ENCODE measurements at regions not wholly inside any gene's neighbourhood (a gene's known extent, or its start where the extent isn't known, plus 50 kb on each side); places are given as distances from the start of the nearest gene placed in this dataset.

DNA sequence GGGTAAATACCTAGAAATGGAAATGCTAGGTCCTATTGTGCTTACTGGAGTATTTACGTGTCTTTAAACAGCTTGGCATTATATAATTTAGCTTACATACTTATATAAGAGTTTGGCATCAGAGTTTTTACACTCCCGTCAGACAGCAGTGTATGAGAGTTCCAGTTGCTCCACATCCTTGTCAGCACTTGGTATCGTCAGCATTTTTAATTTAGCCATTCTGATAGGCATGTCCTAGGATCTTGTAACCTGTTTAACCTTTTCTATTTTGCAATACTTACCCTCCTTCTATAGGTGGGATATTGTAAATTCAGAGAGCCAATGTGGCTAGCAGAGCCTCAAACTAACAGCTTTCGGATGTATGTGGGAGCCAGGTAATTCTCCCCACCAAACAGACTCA is 228.3 kb upstream of the EEF2KMT start:
- Histone ChIP-seq H3K27me3 (no peaks in the 10 kb centered on the region), H3K4me3 (no peak overlapping the region), H3K4me1 (no peaks in the 10 kb centered on the region), H3K27ac (no peak overlapping the region), H3K9me3 (no peaks in the 10 kb centered on the region), H3K36me3 (no peaks in the 10 kb centered on the region)
- ATAC-seq (ENCODE audit: low FRiP score in 2 of 2) (no peak), DNase-seq (no peak)
- TF ChIP-seq POLR2A (IDR thresholded peaks at IDR 0.05) (no peak), POLR2AphosphoS5 (IDR thresholded peaks at IDR 0.05) (no peak), EP300 (IDR thresholded peaks at IDR 0.05) (no peak)
- TF ChIP-seq, protein P1, sequence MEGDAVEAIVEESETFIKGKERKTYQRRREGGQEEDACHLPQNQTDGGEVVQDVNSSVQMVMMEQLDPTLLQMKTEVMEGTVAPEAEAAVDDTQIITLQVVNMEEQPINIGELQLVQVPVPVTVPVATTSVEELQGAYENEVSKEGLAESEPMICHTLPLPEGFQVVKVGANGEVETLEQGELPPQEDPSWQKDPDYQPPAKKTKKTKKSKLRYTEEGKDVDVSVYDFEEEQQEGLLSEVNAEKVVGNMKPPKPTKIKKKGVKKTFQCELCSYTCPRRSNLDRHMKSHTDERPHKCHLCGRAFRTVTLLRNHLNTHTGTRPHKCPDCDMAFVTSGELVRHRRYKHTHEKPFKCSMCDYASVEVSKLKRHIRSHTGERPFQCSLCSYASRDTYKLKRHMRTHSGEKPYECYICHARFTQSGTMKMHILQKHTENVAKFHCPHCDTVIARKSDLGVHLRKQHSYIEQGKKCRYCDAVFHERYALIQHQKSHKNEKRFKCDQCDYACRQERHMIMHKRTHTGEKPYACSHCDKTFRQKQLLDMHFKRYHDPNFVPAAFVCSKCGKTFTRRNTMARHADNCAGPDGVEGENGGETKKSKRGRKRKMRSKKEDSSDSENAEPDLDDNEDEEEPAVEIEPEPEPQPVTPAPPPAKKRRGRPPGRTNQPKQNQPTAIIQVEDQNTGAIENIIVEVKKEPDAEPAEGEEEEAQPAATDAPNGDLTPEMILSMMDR (IDR thresholded peaks at IDR 0.05) = no peak
- 69 to 74% methylated on average over 4 of the region's 4 CpGs for WGBS, 2 donors

DNA sequence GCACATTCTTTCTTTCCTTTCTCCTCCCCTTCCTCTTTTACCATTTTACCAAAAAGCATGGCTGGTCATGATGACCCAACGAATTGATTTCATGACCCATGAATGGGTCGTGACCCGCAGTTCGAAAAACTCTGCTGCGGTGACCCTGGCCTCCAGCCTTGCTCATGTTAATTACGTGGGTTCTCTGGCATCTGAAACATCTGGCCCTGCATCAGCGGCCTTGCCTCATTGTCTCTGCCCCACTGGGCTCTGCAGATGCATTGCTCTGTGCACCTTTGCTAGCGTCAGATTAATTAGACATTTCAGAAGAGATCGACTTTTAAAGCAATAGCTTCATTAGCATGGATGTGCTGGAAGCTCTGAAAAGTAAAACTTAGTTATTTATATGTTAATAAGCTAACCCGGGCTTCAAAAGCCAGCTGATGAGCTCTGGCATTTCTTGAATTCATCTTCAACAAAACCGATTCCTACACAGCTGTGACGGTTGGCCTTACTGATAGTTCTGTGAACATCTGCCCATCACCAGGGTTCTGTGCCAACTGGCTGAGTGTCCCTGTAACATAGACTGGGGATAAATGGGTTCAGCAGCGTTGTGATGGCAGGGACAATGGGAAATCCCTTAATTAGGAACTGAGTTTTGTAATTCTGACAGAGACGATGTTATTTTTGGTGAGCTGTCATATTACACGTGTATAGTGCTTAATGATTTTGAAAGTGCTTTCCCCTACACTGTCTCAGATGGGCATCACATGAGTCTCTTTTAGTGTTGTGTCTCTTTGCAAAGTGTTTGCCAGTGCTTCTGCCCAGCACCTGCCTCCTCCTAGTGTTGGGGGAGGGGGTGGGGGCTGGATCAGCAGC is 225.9 kb upstream of the EEF2KMT start:
- Histone ChIP-seq H3K27ac (no peak overlapping the region), H3K4me1 (no peaks in the 10 kb centered on the region), H3K4me3 (no peak overlapping the region), H3K27me3 (no peaks in the 10 kb centered on the region), H3K36me3 (no peaks in the 10 kb centered on the region), H3K9me3 (peaks cover 0 to 7% (median 0%) of the 10 kb centered on the region in 4 donors)
- DNase-seq (no peak), ATAC-seq (ENCODE audit: low FRiP score in 2 of 2) (no peak)
- TF ChIP-seq EP300 (IDR thresholded peaks at IDR 0.05) (no peak), POLR2A (IDR thresholded peaks at IDR 0.05) (no peak), POLR2AphosphoS5 (IDR thresholded peaks at IDR 0.05) (no peak)
- TF ChIP-seq, protein P1 (IDR thresholded peaks at IDR 0.05) = no peak
- WGBS, 2 donors = 57 to 61% methylated on average over 15 of the region's 15 CpGs

DNA sequence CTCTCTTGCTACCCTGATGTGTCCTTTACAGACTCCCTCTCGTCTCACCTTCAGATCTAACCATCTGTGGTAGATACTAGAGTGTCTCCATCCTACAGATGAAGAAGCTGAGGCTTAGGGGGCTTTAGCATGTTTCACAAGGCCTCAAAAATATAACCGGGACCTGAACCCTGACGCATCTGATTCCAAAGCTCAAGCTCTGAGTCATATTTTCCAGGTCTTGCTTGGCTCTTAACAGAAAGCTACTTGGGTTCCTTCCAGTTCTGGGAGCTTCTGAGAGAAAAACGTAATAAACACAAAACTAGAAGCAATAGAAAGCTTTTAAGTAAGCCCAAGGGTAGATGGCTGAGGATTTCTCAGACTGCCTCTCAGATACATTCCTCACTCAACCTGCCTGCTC is 224.3 kb upstream of the EEF2KMT start:
- ATAC-seq (ENCODE audit: low FRiP score in 2 of 2) (no peak), DNase-seq (no peak)
- no peaks in the 10 kb centered on the region for H3K36me3 ChIP-seq
- TF ChIP-seq POLR2A (IDR thresholded peaks at IDR 0.05) (no peak), POLR2AphosphoS5 (IDR thresholded peaks at IDR 0.05) (no peak), EP300 (IDR thresholded peaks at IDR 0.05) (no peak)
- TF ChIP-seq, protein P1 (IDR thresholded peaks at IDR 0.05) = no peak
- 76 to 80% methylated on average over 4 of the region's 4 CpGs for WGBS, 2 donors
- H3K27me3 ChIP-seq = no peaks in the 10 kb centered on the region
- peaks cover 0 to 7% (median 0%) of the 10 kb centered on the region in 4 donors for H3K9me3 ChIP-seq
- no peaks in the 10 kb centered on the region for H3K4me1 ChIP-seq
- H3K27ac ChIP-seq = no peak overlapping the region
- H3K4me3 ChIP-seq = no peak overlapping the region

DNA sequence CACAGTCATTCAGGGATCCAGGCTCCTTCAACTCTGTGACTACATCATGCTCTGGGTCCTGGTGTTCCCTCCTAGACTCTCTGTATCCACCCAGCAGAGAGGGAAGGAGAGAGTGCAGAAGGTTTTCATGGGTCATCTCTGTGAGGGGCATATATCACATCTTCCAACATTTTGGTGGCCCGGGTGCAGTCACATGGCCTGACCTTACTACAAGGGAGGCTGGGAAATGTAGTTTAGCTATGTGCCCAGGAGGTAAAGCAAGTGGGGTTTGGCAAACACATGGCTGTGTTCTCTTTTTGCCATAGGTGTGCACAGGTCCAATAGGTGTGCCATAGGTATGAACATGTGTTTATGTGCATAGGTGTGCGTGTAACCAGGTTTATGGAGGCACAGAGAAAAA is 222.2 kb upstream of the EEF2KMT start:
- Histone ChIP-seq H3K36me3 (no peaks in the 10 kb centered on the region), H3K4me3 (no peak overlapping the region), H3K9me3 (peaks cover 0 to 7% (median 0%) of the 10 kb centered on the region in 4 donors), H3K27me3 (no peaks in the 10 kb centered on the region), H3K4me1 (no peaks in the 10 kb centered on the region), H3K27ac (no peak overlapping the region)
- TF ChIP-seq POLR2A (IDR thresholded peaks at IDR 0.05) = no peak
- TF ChIP-seq, protein P1 (IDR thresholded peaks at IDR 0.05) = no peak
- no peak for TF ChIP-seq POLR2AphosphoS5 (IDR thresholded peaks at IDR 0.05)
- TF ChIP-seq EP300 (IDR thresholded peaks at IDR 0.05) = no peak
- DNase-seq (no peak), ATAC-seq (ENCODE audit: low FRiP score in 2 of 2) (no peak)
- 91 to 96% methylated on average over 2 of the region's 2 CpGs for WGBS, 2 donors

DNA sequence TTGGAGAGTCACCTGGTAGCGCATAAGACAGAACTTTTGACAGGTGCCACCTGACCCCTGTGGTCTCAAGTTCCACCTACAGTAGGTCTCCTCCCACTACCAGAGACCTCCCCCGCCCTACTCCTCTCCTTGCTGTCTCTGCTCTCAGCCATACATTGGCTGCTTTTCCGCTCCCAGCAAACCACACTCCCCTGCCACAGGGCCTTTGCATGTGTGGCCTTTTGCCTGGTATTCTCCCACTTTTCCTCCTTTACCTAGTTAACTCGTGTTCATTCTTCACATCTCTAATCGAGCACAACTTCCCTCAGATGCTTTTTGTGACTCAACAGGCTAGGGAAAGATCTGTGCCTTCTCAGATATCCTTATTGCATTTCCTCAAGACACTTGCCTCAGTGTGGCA is 218.3 kb upstream of the EEF2KMT start:
- H3K36me3 ChIP-seq = no peaks in the 10 kb centered on the region
- DNase-seq (no peak), ATAC-seq (ENCODE audit: low FRiP score in 2 of 2) (no peak)
- H3K9me3 ChIP-seq = peaks cover 0 to 7% (median 0%) of the 10 kb centered on the region in 4 donors
- no peaks in the 10 kb centered on the region for H3K27me3 ChIP-seq
- 80 to 82% methylated on average over 5 of the region's 5 CpGs for WGBS, 2 donors
- H3K4me3 ChIP-seq = no peak overlapping the region
- H3K4me1 ChIP-seq = no peaks in the 10 kb centered on the region
- H3K27ac ChIP-seq = no peak overlapping the region
- TF ChIP-seq POLR2A (IDR thresholded peaks at IDR 0.05) (no peak), POLR2AphosphoS5 (IDR thresholded peaks at IDR 0.05) (no peak), EP300 (IDR thresholded peaks at IDR 0.05) (no peak)
- TF ChIP-seq, protein P1 (IDR thresholded peaks at IDR 0.05) = no peak
